Ovary (tissue), 3 donors: ENCODE measurements at regions not wholly inside any gene's neighbourhood (a gene's known extent, or its start where the extent isn't known, plus 50 kb on each side); places are given as distances from the start of the nearest gene placed in this dataset.

Source experiments
- EP300 ChIP-seq: sonication (generic); formaldehyde crosslinking; IDR thresholded peaks from one replicate; pipeline ENCODE4 v1.6.1; 2017; ENCODE audit warnings: antibody characterized with exemption
- POLR2A ChIP-seq: fragments of 450-650 bp; IDR thresholded peaks from one replicate; pipeline ENCODE4 v1.6.1; 2017; ENCODE audit warnings: antibody characterized with exemption, mild to moderate bottlenecking, moderate library complexity
- TF ChIP-seq, protein P1 (sequence below), 3 donors: fragments of 450-650 bp in 2 of 3; fragments of 200-600 bp in 1 of 3; IDR thresholded peaks; one replicate each; pipeline versions ENCODE4 v1.5.1 to v1.8.0; 2016 to 2022; ENCODE audit warnings: antibody characterized with exemption in 3 of 3, mild to moderate bottlenecking in 1 of 3
- donor health status: DM: no; HTN: no; CAD: no.

DNA sequence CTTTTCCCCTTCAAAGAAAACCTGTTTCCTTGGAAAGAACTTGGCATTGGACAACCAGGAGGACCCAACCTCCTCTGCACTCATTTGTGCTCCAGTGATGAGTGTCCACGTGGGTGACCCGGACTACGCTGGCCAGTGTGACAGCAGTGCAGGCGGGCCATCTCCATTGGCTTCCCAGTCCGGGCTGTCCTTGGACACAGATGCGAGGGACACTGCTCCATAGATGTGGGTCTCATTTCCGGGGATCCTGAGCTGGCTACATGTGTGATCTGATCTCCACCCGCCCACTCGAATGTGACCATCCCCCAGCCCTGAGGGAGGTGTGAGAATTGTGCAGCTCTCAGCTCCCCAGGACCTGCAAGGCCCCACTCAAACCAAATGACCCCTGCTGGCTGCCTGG, 836.6 kb upstream of the TMEM132C start:
- TF ChIP-seq, protein P1, sequence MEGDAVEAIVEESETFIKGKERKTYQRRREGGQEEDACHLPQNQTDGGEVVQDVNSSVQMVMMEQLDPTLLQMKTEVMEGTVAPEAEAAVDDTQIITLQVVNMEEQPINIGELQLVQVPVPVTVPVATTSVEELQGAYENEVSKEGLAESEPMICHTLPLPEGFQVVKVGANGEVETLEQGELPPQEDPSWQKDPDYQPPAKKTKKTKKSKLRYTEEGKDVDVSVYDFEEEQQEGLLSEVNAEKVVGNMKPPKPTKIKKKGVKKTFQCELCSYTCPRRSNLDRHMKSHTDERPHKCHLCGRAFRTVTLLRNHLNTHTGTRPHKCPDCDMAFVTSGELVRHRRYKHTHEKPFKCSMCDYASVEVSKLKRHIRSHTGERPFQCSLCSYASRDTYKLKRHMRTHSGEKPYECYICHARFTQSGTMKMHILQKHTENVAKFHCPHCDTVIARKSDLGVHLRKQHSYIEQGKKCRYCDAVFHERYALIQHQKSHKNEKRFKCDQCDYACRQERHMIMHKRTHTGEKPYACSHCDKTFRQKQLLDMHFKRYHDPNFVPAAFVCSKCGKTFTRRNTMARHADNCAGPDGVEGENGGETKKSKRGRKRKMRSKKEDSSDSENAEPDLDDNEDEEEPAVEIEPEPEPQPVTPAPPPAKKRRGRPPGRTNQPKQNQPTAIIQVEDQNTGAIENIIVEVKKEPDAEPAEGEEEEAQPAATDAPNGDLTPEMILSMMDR (IDR thresholded peaks at IDR 0.05): no peak
- TF ChIP-seq POLR2A (no peak), EP300 (no peak)
